H9 (cell line): ENCODE measurements at regions not wholly inside any gene's neighbourhood (a gene's known extent, or its start where the extent isn't known, plus 50 kb on each side); places are given as distances from the start of the nearest gene placed in this dataset.

ENCODE experiments used
- DNase-seq: peaks from one replicate; pipeline ENCODE4 v3.0.0-alpha.2; 2017
- H2AFZ ChIP-seq: one replicate; pipeline ENCODE4 v1.6.1; 2013; ENCODE audit warnings: mild to moderate bottlenecking, low read length, control low read depth, moderate library complexity
- H2AK5ac ChIP-seq: 2 replicates; pipeline ENCODE4 v1.6.1; 2013; ENCODE audit warnings: low read length, control low read depth, mixed read lengths; ENCODE audit not compliant: insufficient read length
- H2BK120ac ChIP-seq: one replicate; pipeline ENCODE4 v1.6.1; 2013; ENCODE audit warnings: low read depth, mild to moderate bottlenecking, low read length, control low read depth, inconsistent platforms; ENCODE audit not compliant: poor library complexity, severe bottlenecking
- H2BK12ac ChIP-seq: 2 replicates; pipeline ENCODE4 v1.6.1; 2013; ENCODE audit warnings: low read length, control low read depth, mixed read lengths, low read depth; ENCODE audit not compliant: insufficient read length
- H2BK15ac ChIP-seq: 2 replicates; pipeline ENCODE4 v1.6.1; 2013; ENCODE audit warnings: low read depth, low read length, control low read depth
- H2BK20ac ChIP-seq: one replicate; pipeline ENCODE4 v1.6.1; 2013; ENCODE audit warnings: low read depth, mild to moderate bottlenecking, low read length, control low read depth, inconsistent platforms; ENCODE audit not compliant: poor library complexity, severe bottlenecking
- H2BK5ac ChIP-seq: 2 replicates; pipeline ENCODE4 v1.6.1; 2013; ENCODE audit warnings: low read length, control low read depth, mixed read lengths; ENCODE audit not compliant: insufficient read length
- H3K14ac ChIP-seq: 2 replicates; pipeline ENCODE4 v1.6.1; 2013; ENCODE audit warnings: low read length, control low read depth; ENCODE audit not compliant: insufficient read depth
- H3K18ac ChIP-seq: 2 replicates; pipeline ENCODE4 v1.6.1; 2013; ENCODE audit warnings: low read depth, mild to moderate bottlenecking, mixed read lengths, low read length, control low read depth; ENCODE audit not compliant: insufficient read length
- H3K23ac ChIP-seq: 2 replicates; pipeline ENCODE4 v1.6.1; 2013; ENCODE audit warnings: low read length, control low read depth, mixed read lengths, low read depth; ENCODE audit not compliant: insufficient read length
- H3K23me2 ChIP-seq: 2 replicates; pipeline ENCODE4 v1.6.1; 2013; ENCODE audit warnings: low read depth, mild to moderate bottlenecking, mixed read lengths, low read length, control low read depth; ENCODE audit not compliant: insufficient read length, poor library complexity, severe bottlenecking
- H3K27ac ChIP-seq: 2 replicates; pipeline ENCODE4 v1.5.1; 2013; ENCODE audit warnings: low read length, control low read depth, mixed read lengths, low read depth; ENCODE audit not compliant: insufficient read length
- H3K27me3 ChIP-seq: 2 replicates; pipeline ENCODE4 v1.6.1; 2013; ENCODE audit warnings: low read length, control low read depth, inconsistent platforms; ENCODE audit not compliant: insufficient read depth
- H3K4ac ChIP-seq: 2 replicates; pipeline ENCODE4 v1.6.1; 2013; ENCODE audit warnings: low read depth, mild to moderate bottlenecking, control low read depth, inconsistent platforms, low read length, moderate library complexity
- H3K4me1 ChIP-seq: 2 replicates; pipeline ENCODE4 v1.6.1; 2013; ENCODE audit warnings: low read length, control low read depth, inconsistent platforms; ENCODE audit not compliant: insufficient read depth
- H3K4me2 ChIP-seq: 2 replicates; pipeline ENCODE4 v1.6.1; 2013; ENCODE audit warnings: low read length, control low read depth, mixed read lengths; ENCODE audit not compliant: insufficient read length, insufficient read depth
- H3K56ac ChIP-seq: 2 replicates; pipeline ENCODE4 v1.6.1; 2013; ENCODE audit warnings: low read depth, mild to moderate bottlenecking, mixed read lengths, low read length, control low read depth; ENCODE audit not compliant: insufficient read length
- H3K79me1 ChIP-seq: 2 replicates; pipeline ENCODE4 v1.6.1; 2013; ENCODE audit warnings: low read depth, mild to moderate bottlenecking, moderate library complexity, low read length, control low read depth, inconsistent platforms; ENCODE audit not compliant: insufficient read depth, poor library complexity, severe bottlenecking
- H3K79me2 ChIP-seq: 2 replicates; pipeline ENCODE4 v1.6.1; 2013; ENCODE audit warnings: low read length, control low read depth, inconsistent platforms; ENCODE audit not compliant: insufficient read depth
- H3K9ac ChIP-seq: 2 replicates; pipeline ENCODE4 v1.6.1; 2013; ENCODE audit warnings: low read length, control low read depth, mixed read lengths; ENCODE audit not compliant: insufficient read length; ENCODE audit errors: extremely low read depth
- H3K9me3 ChIP-seq: one replicate; pipeline ENCODE4 v1.6.1; 2013; ENCODE audit warnings: low read depth, low read length, inconsistent platforms; ENCODE audit not compliant: control insufficient read depth
- H3T11ph ChIP-seq: one replicate; pipeline ENCODE4 v1.6.1; 2013; ENCODE audit warnings: mild to moderate bottlenecking, low read length, control low read depth, inconsistent platforms
- H4K20me1 ChIP-seq: one replicate; pipeline ENCODE4 v1.6.1; 2013; ENCODE audit not compliant: control insufficient read depth, insufficient read length, insufficient read depth
- H4K5ac ChIP-seq: 2 replicates; pipeline ENCODE4 v1.6.1; 2013; ENCODE audit warnings: low read depth, mild to moderate bottlenecking, mixed read lengths, low read length, control low read depth; ENCODE audit not compliant: insufficient read length
- H4K8ac ChIP-seq: replicated peaks from 2 replicates; pipeline ENCODE4 v1.6.1; 2013; ENCODE audit warnings: low read length, control low read depth, mixed read lengths, low read depth; ENCODE audit not compliant: insufficient read length
- H4K91ac ChIP-seq: 2 replicates; pipeline ENCODE4 v1.6.1; 2013; ENCODE audit warnings: low read depth, mild to moderate bottlenecking, moderate library complexity, mixed read lengths, low read length, control low read depth; ENCODE audit not compliant: insufficient read length
- H3K27ac Mint-ChIP-seq, 3 experiments: 2 replicates in 2 of 3; 3 replicates in 1 of 3; pipeline ENCODE4 v1.8.0; 2020 to 2021; ENCODE audit warnings: mixed read lengths in 3 of 3, mild to moderate bottlenecking in 1 of 3, moderate library complexity in 1 of 3
- H3K27me3 Mint-ChIP-seq: 2 replicates; pipeline ENCODE4 v1.8.0; 2021; ENCODE audit warnings: low read depth, mild to moderate bottlenecking, moderate library complexity, mixed read lengths
- H3K36me3 Mint-ChIP-seq, 3 experiments: 2 replicates in 2 of 3; 3 replicates in 1 of 3; pipeline ENCODE4 v1.8.0; 2020 to 2021; ENCODE audit warnings: low read depth in 3 of 3, mixed read lengths in 3 of 3; ENCODE audit not compliant: insufficient read depth in 1 of 3
- H3K4me1 Mint-ChIP-seq, 2 experiments: 2 replicates each; pipeline ENCODE4 v1.8.0; 2020; ENCODE audit warnings: mixed read lengths in 2 of 2
- H3K4me3 Mint-ChIP-seq, 2 experiments: 2 replicates in 1 of 2; 3 replicates in 1 of 2; pipeline ENCODE4 v1.8.0; 2020 to 2021; ENCODE audit warnings: mild to moderate bottlenecking in 2 of 2, mixed read lengths in 2 of 2, moderate library complexity in 1 of 2
- H3K9me3 Mint-ChIP-seq, 2 experiments: 2 replicates in 1 of 2; 3 replicates in 1 of 2; pipeline ENCODE4 v1.8.0; 2020; ENCODE audit warnings: mild to moderate bottlenecking in 2 of 2, mixed read lengths in 2 of 2, moderate library complexity in 1 of 2
- WGBS: extraction: QIAGEN DNeasy Blood & Tissue Kit; methylation state at CpG from one replicate; pipeline ENCODE4 v1.1.7; 2013; ENCODE audit warnings: missing lambda C conversion rate, low lambda C conversion rate, mixed read lengths; ENCODE audit not compliant: insufficient read length; ENCODE audit errors: extremely low coverage; 5-methylcytosine and 5-hydroxymethylcytosine counted together
- TF ChIP-seq, protein P1 (sequence below): fragments of 200-600 bp; sonication (generic); conservative IDR thresholded peaks from 3 replicates; pipeline ENCODE4 v1.8.0; 2021; ENCODE audit warnings: antibody characterized with exemption, mild to moderate bottlenecking

DNA sequence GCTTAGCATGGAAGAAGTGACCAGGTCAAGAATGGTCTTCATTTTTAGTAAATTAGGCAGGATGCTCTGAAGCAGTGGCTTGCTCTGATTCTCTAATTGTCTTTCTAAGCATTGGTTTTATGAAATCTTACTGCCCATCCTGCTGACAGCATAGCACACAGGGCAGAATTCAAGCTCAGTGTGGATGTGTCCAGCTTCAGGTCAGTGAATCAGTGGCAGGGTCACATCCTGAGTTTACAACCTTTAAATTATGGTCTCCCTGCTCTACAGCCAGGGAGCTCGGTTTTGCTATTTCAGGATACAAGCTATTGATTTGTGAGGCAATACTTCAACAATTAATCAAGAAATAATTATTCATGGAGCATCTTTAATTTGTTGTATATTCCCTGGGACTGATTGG, 202.3 kb upstream of the RXFP2 start:
- no peak overlapping the region for H2BK120ac ChIP-seq
- H2AK5ac ChIP-seq: no peak overlapping the region
- no peak overlapping the region for H3K23ac ChIP-seq
- no peaks in the 10 kb centered on the region for H4K20me1 ChIP-seq
- H2BK12ac ChIP-seq: no peak overlapping the region
- H3K18ac ChIP-seq: no peak overlapping the region
- no peak overlapping the region for H4K91ac ChIP-seq
- H3K14ac ChIP-seq: no peak overlapping the region
- no peak overlapping the region for H3K56ac ChIP-seq
- no peak overlapping the region for H3K4ac ChIP-seq
- H3T11ph ChIP-seq: no peak overlapping the region
- H3K27me3 ChIP-seq: no peaks in the 10 kb centered on the region
- no CpG with 5 or more reads among the region's 1 CpG for WGBS
- Mint-ChIP-seq H3K27me3 (no peaks in the 10 kb centered on the region), H3K9me3 (peaks cover 3 to 4% of the 10 kb centered on the region in 2 experiments; a peak in 3 of 5 replicates), H3K4me3 (no peak overlapping the region), H3K4me1 (no peaks in the 10 kb centered on the region; a peak in 1 of 4 replicates), H3K36me3 (peaks cover 0 to 3% (median 0%) of the 10 kb centered on the region in 3 experiments; a peak in 1 of 7 replicates), H3K27ac (no peak overlapping the region)
- no peak overlapping the region for H2BK15ac ChIP-seq
- TF ChIP-seq, protein P1, sequence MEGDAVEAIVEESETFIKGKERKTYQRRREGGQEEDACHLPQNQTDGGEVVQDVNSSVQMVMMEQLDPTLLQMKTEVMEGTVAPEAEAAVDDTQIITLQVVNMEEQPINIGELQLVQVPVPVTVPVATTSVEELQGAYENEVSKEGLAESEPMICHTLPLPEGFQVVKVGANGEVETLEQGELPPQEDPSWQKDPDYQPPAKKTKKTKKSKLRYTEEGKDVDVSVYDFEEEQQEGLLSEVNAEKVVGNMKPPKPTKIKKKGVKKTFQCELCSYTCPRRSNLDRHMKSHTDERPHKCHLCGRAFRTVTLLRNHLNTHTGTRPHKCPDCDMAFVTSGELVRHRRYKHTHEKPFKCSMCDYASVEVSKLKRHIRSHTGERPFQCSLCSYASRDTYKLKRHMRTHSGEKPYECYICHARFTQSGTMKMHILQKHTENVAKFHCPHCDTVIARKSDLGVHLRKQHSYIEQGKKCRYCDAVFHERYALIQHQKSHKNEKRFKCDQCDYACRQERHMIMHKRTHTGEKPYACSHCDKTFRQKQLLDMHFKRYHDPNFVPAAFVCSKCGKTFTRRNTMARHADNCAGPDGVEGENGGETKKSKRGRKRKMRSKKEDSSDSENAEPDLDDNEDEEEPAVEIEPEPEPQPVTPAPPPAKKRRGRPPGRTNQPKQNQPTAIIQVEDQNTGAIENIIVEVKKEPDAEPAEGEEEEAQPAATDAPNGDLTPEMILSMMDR: no peak
- no peak overlapping the region for H3K27ac ChIP-seq
- no peaks in the 10 kb centered on the region for H3K79me2 ChIP-seq
- no peak overlapping the region for H2BK20ac ChIP-seq
- H3K23me2 ChIP-seq: no peaks in the 10 kb centered on the region
- no peak overlapping the region for H4K5ac ChIP-seq
- no peaks in the 10 kb centered on the region for H3K79me1 ChIP-seq
- H2BK5ac ChIP-seq: no peak overlapping the region
- no peak overlapping the region for H3K9ac ChIP-seq
- no peaks in the 10 kb centered on the region for H3K9me3 ChIP-seq
- no peaks in the 10 kb centered on the region for H3K4me1 ChIP-seq
- H3K4me2 ChIP-seq: no peak overlapping the region
- H2AFZ ChIP-seq: no peak overlapping the region
- H4K8ac ChIP-seq: no peak overlapping the region
- DNase-seq: no peak
